Small intestine (tissue), 7 donors: ENCODE measurements at regions not wholly inside any gene's neighbourhood (a gene's known extent, or its start where the extent isn't known, plus 50 kb on each side); places are given as distances from the start of the nearest gene placed in this dataset.

ENCODE experiments used
- DNase-seq, 2 donors: peaks; one replicate each; pipeline versions ENCODE4 v3.0.0 to v3.0.0-alpha.2; 2013
- FAIRE-seq: peaks from 2 replicates; lab custom pipeline; 2012; peaks lifted over from hg19 to GRCh38; lab: Jason Lieb, UNC
- H3K27ac ChIP-seq, 3 donors: one replicate each; pipeline ENCODE4 v1.5.1; 2013; ENCODE audit warnings: low read length in 2 of 3, mild to moderate bottlenecking in 2 of 3, control low read depth in 1 of 3, inconsistent platforms in 1 of 3, low read depth in 1 of 3, moderate library complexity in 1 of 3
- H3K27me3 ChIP-seq, 3 donors: one replicate each; pipeline ENCODE4 v1.6.1; 2013; ENCODE audit warnings: low read length in 3 of 3, inconsistent platforms in 1 of 3; ENCODE audit not compliant: control insufficient read depth in 3 of 3, insufficient read depth in 3 of 3
- H3K36me3 ChIP-seq, 3 donors: one replicate each; pipeline ENCODE4 v1.6.1; 2013; ENCODE audit warnings: low read length in 3 of 3, inconsistent platforms in 1 of 3, low read depth in 1 of 3, mild to moderate bottlenecking in 1 of 3, moderate library complexity in 1 of 3; ENCODE audit not compliant: control insufficient read depth in 3 of 3, insufficient read depth in 2 of 3
- H3K4me1 ChIP-seq, 3 donors: one replicate each; pipeline ENCODE4 v1.6.1; 2013; ENCODE audit warnings: low read length in 2 of 3, inconsistent platforms in 1 of 3, low read depth in 1 of 3, mild to moderate bottlenecking in 1 of 3, moderate library complexity in 1 of 3; ENCODE audit not compliant: control insufficient read depth in 3 of 3, insufficient read depth in 2 of 3
- H3K4me3 ChIP-seq, 3 donors: one replicate each; pipeline ENCODE4 v1.5.1; 2013; ENCODE audit warnings: low read length in 3 of 3, control low read depth in 1 of 3, inconsistent platforms in 1 of 3, low read depth in 1 of 3, mild to moderate bottlenecking in 1 of 3, moderate library complexity in 1 of 3
- H3K9me3 ChIP-seq, 2 donors: one replicate each; pipeline ENCODE4 v1.6.1; 2013; ENCODE audit warnings: low read depth in 1 of 2, low read length in 1 of 2; ENCODE audit not compliant: control insufficient read depth in 2 of 2, insufficient read depth in 1 of 2
- WGBS, 3 donors: extraction: QIAGEN DNeasy Blood & Tissue Kit; methylation state at CpG; one replicate each; pipeline ENCODE4 v1.1.7; 2013; 5-methylcytosine and 5-hydroxymethylcytosine counted together
- donor health status: healthy with polysubstance abuse.
- donor health status: control.
- donor health status: control.
- donor health status: Bipolar disorder and iron deficiency.
- donor health status: healthy.

- FAIRE-seq: no peak
Measured at GRCh38 chr20:60430516-60431001, 472.3 kb downstream of the CDH26 start.

GRCh38 chr20:60431349-60431748, 473.1 kb downstream of the CDH26 start:
- FAIRE-seq: no peak
- Histone ChIP-seq H3K4me3 (no peak overlapping the region), H3K4me1 (no peaks in the 10 kb centered on the region)

More at GRCh38 chr20:60430516-60431001, 472.3 kb downstream of the CDH26 start:
- H3K27me3 ChIP-seq: no peaks in the 10 kb centered on the region
- no peak overlapping the region for H3K27ac ChIP-seq
- WGBS, 3 donors: 89 to 92% (median 91%) methylated on average over 14 of the region's 14 CpGs
- no peaks in the 10 kb centered on the region for H3K4me1 ChIP-seq
- no peak for DNase-seq
- no peaks in the 10 kb centered on the region for H3K9me3 ChIP-seq
- no peaks in the 10 kb centered on the region for H3K36me3 ChIP-seq
- H3K4me3 ChIP-seq: no peak overlapping the region

GRCh38 chr20:60437418-60437817, 479.2 kb downstream of the CDH26 start:
- no peak overlapping the region for H3K27ac ChIP-seq
- FAIRE-seq (no peak), DNase-seq (no peak)
- H3K27me3 ChIP-seq: no peaks in the 10 kb centered on the region
- 77 to 78% (median 78%) methylated on average over 4 of the region's 4 CpGs for WGBS, 3 donors
- H3K4me1 ChIP-seq: no peaks in the 10 kb centered on the region
- no peaks in the 10 kb centered on the region for H3K36me3 ChIP-seq
- H3K9me3 ChIP-seq: no peaks in the 10 kb centered on the region
- no peak overlapping the region for H3K4me3 ChIP-seq

More at GRCh38 chr20:60431349-60431748, 473.1 kb downstream of the CDH26 start:
- WGBS, 3 donors: 62 to 73% (median 65%) methylated on average over 5 of the region's 5 CpGs
- Histone ChIP-seq H3K36me3 (no peaks in the 10 kb centered on the region), H3K9me3 (no peaks in the 10 kb centered on the region), H3K27me3 (no peaks in the 10 kb centered on the region), H3K27ac (no peak overlapping the region)
- no peak for DNase-seq

GRCh38 chr20:60446267-60447111, 488.3 kb downstream of the CDH26 start:
- no peak for FAIRE-seq
- H3K27ac ChIP-seq: no peak overlapping the region
- no peak for DNase-seq
- H3K36me3 ChIP-seq: no peaks in the 10 kb centered on the region
- H3K4me3 ChIP-seq: no peak overlapping the region
- H3K9me3 ChIP-seq: no peaks in the 10 kb centered on the region
- H3K4me1 ChIP-seq: no peaks in the 10 kb centered on the region
- WGBS, 3 donors: 64 to 66% (median 65%) methylated on average over 9 of the region's 9 CpGs
- H3K27me3 ChIP-seq: no peaks in the 10 kb centered on the region

GRCh38 chr20:60447703-60448102, 489.5 kb downstream of the CDH26 start:
- FAIRE-seq (no peak), DNase-seq (no peak)
- H3K27ac ChIP-seq: no peak overlapping the region
- H3K4me3 ChIP-seq: no peak overlapping the region
- H3K36me3 ChIP-seq: no peaks in the 10 kb centered on the region
- H3K9me3 ChIP-seq: no peaks in the 10 kb centered on the region
- 23 to 53% (median 45%) methylated on average over 3 of the region's 3 CpGs for WGBS, 3 donors
- no peaks in the 10 kb centered on the region for H3K4me1 ChIP-seq
- H3K27me3 ChIP-seq: no peaks in the 10 kb centered on the region

- Histone ChIP-seq H3K27ac (no peak overlapping the region), H3K4me3 (no peak overlapping the region), H3K36me3 (no peaks in the 10 kb centered on the region), H3K4me1 (no peaks in the 10 kb centered on the region), H3K27me3 (no peaks in the 10 kb centered on the region), H3K9me3 (no peaks in the 10 kb centered on the region)
- WGBS, 3 donors: 69 to 73% (median 70%) methylated on average over 11 of the region's 11 CpGs
- FAIRE-seq (no peak), DNase-seq (no peak)
Measured at GRCh38 chr20:60453388-60454246, 495.4 kb downstream of the CDH26 start.

GRCh38 chr20:60454491-60454890, 496.3 kb downstream of the CDH26 start:
- DNase-seq (no peak), FAIRE-seq (no peak)
- WGBS, 3 donors: 77 to 85% (median 81%) methylated on average over 8 of the region's 8 CpGs
- no peaks in the 10 kb centered on the region for H3K9me3 ChIP-seq
- no peaks in the 10 kb centered on the region for H3K4me1 ChIP-seq
- no peak overlapping the region for H3K27ac ChIP-seq
- no peaks in the 10 kb centered on the region for H3K36me3 ChIP-seq
- H3K4me3 ChIP-seq: no peak overlapping the region
- H3K27me3 ChIP-seq: no peaks in the 10 kb centered on the region

GRCh38 chr20:60455272-60455671, 497.0 kb downstream of the CDH26 start:
- Histone ChIP-seq H3K4me3 (no peak overlapping the region), H3K36me3 (no peaks in the 10 kb centered on the region), H3K9me3 (no peaks in the 10 kb centered on the region), H3K4me1 (no peaks in the 10 kb centered on the region), H3K27me3 (no peaks in the 10 kb centered on the region), H3K27ac (no peak overlapping the region)
- 78 to 82% (median 81%) methylated on average over 8 of the region's 8 CpGs for WGBS, 3 donors
- no peak for DNase-seq
- no peak for FAIRE-seq
